SH-SY5Y (cell line): ENCODE measurements at regions not wholly inside any gene's neighbourhood (a gene's known extent, or its start where the extent isn't known, plus 50 kb on each side); places are given as distances from the start of the nearest gene placed in this dataset.

Experiments used
- GATA2 ChIP-seq: IDR thresholded peaks from 2 replicates; pipeline ENCODE4 v1.6.1; 2011; ENCODE audit warnings: mild to moderate bottlenecking, low read depth, low read length
- GATA3 ChIP-seq: IDR thresholded peaks from 2 replicates; pipeline ENCODE4 v1.6.1; 2011; ENCODE audit warnings: low read depth, mild to moderate bottlenecking, low read length, moderate library complexity

GRCh38 chr10:46096446-46096845, 50.4 kb upstream of the MSMB start:
- TF ChIP-seq GATA2 (no peak), GATA3 (no peak)
